Stomach (tissue), 8 donors: ENCODE measurements at regions not wholly inside any gene's neighbourhood (a gene's known extent, or its start where the extent isn't known, plus 50 kb on each side); places are given as distances from the start of the nearest gene placed in this dataset.

Experiments
- DNase-seq, 2 donors: peaks; one replicate each; pipeline versions ENCODE4 v3.0.0 to v3.0.0-alpha.2; 2013 to 2019
- H3K27ac ChIP-seq, 5 donors: fragments of 200-600 bp in 4 of 5; sonication (generic) in 4 of 5; one replicate each; pipeline ENCODE4 v1.5.1; 2013 to 2019; ENCODE audit warnings: mild to moderate bottlenecking in 1 of 5, moderate library complexity in 1 of 5
- H3K27me3 ChIP-seq, 3 donors: fragments of 200-600 bp; sonication (generic); one replicate each; pipeline ENCODE4 v1.5.1; 2017 to 2019; ENCODE audit warnings: mixed run types in 1 of 3
- H3K36me3 ChIP-seq, 4 donors: fragments of 200-600 bp; sonication (generic); 1 replicate in 3 of 4; 2 replicates in 1 of 4; pipeline ENCODE4 v1.5.1; 2016 to 2019
- H3K4me1 ChIP-seq, 4 donors: fragments of 200-600 bp; sonication (generic); one replicate each; pipeline ENCODE4 v1.5.1; 2016 to 2019
- H3K4me3 ChIP-seq, 4 donors: fragments of 200-600 bp; sonication (generic) in 3 of 4; one replicate each; pipeline ENCODE4 v1.5.1; 2016 to 2019; ENCODE audit warnings: mild to moderate bottlenecking in 1 of 4
- H3K9me3 ChIP-seq, 4 donors: fragments of 200-600 bp; sonication (generic); one replicate each; pipeline ENCODE4 v1.5.1; 2016 to 2019
- EP300 ChIP-seq: sonication (generic); formaldehyde crosslinking; IDR thresholded peaks from one replicate; pipeline ENCODE4 v1.6.1; 2017; ENCODE audit warnings: antibody characterized with exemption
- POLR2A ChIP-seq, 4 donors: fragments of 450-650 bp; IDR thresholded peaks; one replicate each; pipeline ENCODE4 v1.6.1; 2016; ENCODE audit warnings: antibody characterized with exemption in 4 of 4, control low read depth in 2 of 4, mild to moderate bottlenecking in 1 of 4, moderate library complexity in 1 of 4
- POLR2AphosphoS5 ChIP-seq, 3 donors: sonication (generic); formaldehyde crosslinking; IDR thresholded peaks; one replicate each; pipeline ENCODE4 v1.6.1; 2016; ENCODE audit warnings: antibody characterized with exemption in 3 of 3
- WGBS, 5 donors: extraction: QIAGEN DNeasy Blood & Tissue Kit in 3 of 5; methylation state at CpG; one replicate each; pipeline versions ENCODE4 v1.1.5 to v1.1.7; 2013 to 2018; 5-methylcytosine and 5-hydroxymethylcytosine counted together
- intact Hi-C: fragments of 100-400 bp; cut with DNase I; formaldehyde crosslinking; loops from one replicate; pipeline ENCODE4 v1.15.1; 2023; ENCODE audit warnings: low total_unique reads
- TF ChIP-seq, protein P1 (sequence below), 7 experiments: fragments of 450-650 bp in 4 of 7; fragments of 200-600 bp in 3 of 7; sonication (generic) in 3 of 7; IDR thresholded peaks; one replicate each; pipeline ENCODE4 v1.5.1; 2016 to 2019; ENCODE audit warnings: antibody characterized with exemption in 7 of 7, control low read depth in 2 of 7, mild to moderate bottlenecking in 1 of 7
- donor health status: healthy with polysubstance abuse.
- donor health status: Bipolar disorder and iron deficiency.
- donor health status: healthy.

DNA sequence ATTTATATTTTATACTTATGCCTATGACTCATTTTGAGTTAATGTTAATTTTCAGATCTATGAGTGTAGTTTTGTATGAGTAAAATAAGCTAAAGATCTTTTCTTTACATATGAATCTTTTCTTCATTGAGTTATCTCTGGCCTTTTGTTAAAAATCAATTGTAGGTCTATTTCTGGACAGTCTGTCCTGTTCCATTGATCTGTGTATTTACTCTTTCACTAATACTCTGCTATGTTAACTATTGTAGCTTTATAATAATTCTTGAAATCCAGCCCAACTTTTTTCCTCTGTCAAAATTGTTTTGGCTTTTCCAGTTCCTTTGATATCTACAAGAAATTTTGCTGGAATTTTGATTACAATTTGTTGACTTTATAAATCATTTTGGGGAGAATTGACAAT is 177.0 kb downstream of the RBM46 start:
- TF ChIP-seq EP300 (no peak), POLR2AphosphoS5 (IDR thresholded peaks at IDR 0.05) (no peak), POLR2A (IDR thresholded peaks at IDR 0.05) (no peak)
- TF ChIP-seq, protein P1, sequence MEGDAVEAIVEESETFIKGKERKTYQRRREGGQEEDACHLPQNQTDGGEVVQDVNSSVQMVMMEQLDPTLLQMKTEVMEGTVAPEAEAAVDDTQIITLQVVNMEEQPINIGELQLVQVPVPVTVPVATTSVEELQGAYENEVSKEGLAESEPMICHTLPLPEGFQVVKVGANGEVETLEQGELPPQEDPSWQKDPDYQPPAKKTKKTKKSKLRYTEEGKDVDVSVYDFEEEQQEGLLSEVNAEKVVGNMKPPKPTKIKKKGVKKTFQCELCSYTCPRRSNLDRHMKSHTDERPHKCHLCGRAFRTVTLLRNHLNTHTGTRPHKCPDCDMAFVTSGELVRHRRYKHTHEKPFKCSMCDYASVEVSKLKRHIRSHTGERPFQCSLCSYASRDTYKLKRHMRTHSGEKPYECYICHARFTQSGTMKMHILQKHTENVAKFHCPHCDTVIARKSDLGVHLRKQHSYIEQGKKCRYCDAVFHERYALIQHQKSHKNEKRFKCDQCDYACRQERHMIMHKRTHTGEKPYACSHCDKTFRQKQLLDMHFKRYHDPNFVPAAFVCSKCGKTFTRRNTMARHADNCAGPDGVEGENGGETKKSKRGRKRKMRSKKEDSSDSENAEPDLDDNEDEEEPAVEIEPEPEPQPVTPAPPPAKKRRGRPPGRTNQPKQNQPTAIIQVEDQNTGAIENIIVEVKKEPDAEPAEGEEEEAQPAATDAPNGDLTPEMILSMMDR (IDR thresholded peaks at IDR 0.05), result no peak
- Histone ChIP-seq H3K9me3 (no peaks in the 10 kb centered on the region), H3K4me1 (peaks cover 0 to 10% (median 3%) of the 10 kb centered on the region in 4 donors), H3K27ac (no peak overlapping the region), H3K4me3 (no peak overlapping the region), H3K27me3 (no peaks in the 10 kb centered on the region), H3K36me3 (no peaks in the 10 kb centered on the region)
- intact Hi-C loops, result no loop called here
- DNase-seq, result no peak

DNA sequence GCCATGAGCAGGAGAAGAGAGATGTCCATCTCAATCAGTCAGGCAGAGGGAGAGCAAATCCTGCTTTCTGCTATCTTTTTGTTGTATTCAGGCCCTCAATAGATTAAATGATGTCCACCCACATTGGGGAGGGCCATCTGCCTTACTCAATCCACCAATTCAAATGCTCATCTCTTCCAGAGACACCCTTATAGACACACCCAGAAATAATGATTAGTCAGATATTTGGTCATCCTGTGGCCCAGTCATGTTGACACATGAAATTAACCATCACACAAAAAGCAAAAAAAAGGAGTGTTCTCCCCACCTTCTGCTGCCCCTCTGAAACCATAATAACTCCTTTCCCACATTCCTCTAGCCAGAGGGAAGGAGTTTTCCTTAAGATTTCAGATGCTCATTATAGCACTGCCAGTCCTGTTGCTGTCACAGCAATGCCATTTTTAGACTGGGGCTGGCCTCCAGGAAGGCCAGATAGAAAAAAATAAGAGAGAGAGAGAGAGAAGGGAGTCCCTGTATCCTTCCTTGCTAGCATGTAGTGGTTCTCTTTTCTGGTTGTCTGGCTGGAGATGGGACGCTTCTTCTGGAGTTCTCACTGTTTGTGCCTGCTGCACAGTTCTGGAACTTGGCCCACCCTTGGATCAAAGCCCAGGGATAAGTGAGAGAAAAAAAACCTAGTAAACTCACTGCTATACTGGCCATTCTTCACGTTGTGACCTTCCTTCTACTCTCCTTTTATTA is 177.7 kb downstream of the RBM46 start:
- TF ChIP-seq, protein P1 (IDR thresholded peaks at IDR 0.05), result no peak
- TF ChIP-seq POLR2AphosphoS5 (IDR thresholded peaks at IDR 0.05), result no peak
- TF ChIP-seq POLR2A (IDR thresholded peaks at IDR 0.05), result no peak
- no peak for TF ChIP-seq EP300
- Histone ChIP-seq H3K36me3 (no peaks in the 10 kb centered on the region), H3K4me1 (peaks cover 0 to 10% (median 3%) of the 10 kb centered on the region in 4 donors), H3K4me3 (no peak overlapping the region), H3K9me3 (no peaks in the 10 kb centered on the region), H3K27ac (no peak overlapping the region), H3K27me3 (no peaks in the 10 kb centered on the region)
- peak; percentile 71 to 81 for DNase-seq
- WGBS, 5 donors, result 10 to 12% (median 12%) methylated on average over 2 of the region's 2 CpGs
- intact Hi-C loops, result no loop called here

DNA sequence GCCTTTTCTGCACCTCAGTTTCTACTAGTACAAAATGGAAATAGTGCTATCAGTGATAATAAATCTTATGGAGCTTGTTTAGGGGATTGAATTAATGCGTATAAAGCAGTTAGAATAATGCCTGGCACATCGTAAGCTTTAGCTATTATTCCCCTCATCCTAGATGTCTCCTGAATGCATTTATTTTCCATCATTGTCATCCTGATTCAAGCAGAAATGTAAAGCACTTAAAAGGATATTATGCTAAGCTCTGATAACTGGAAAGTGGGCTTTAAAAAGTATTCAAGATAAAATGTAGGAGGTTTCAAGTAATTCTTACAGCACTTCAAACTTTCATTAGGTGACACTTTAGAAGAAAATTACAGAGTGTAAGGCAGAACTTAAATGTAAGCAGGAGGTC is 178.7 kb downstream of the RBM46 start:
- H3K4me1 ChIP-seq, result peaks cover 0 to 10% (median 3%) of the 10 kb centered on the region in 4 donors
- H3K27ac ChIP-seq, result no peak overlapping the region
- WGBS, 5 donors, result 90 to 97% (median 93%) methylated on average over 2 of the region's 2 CpGs
- no peak for TF ChIP-seq POLR2AphosphoS5 (IDR thresholded peaks at IDR 0.05)
- TF ChIP-seq EP300, result no peak
- TF ChIP-seq, protein P1 (IDR thresholded peaks at IDR 0.05), result no peak
- TF ChIP-seq POLR2A (IDR thresholded peaks at IDR 0.05), result no peak
- intact Hi-C loops, result no loop called here
- H3K4me3 ChIP-seq, result no peak overlapping the region
- DNase-seq, result no peak
- no peaks in the 10 kb centered on the region for H3K36me3 ChIP-seq
- H3K27me3 ChIP-seq, result no peaks in the 10 kb centered on the region
- H3K9me3 ChIP-seq, result no peaks in the 10 kb centered on the region

DNA sequence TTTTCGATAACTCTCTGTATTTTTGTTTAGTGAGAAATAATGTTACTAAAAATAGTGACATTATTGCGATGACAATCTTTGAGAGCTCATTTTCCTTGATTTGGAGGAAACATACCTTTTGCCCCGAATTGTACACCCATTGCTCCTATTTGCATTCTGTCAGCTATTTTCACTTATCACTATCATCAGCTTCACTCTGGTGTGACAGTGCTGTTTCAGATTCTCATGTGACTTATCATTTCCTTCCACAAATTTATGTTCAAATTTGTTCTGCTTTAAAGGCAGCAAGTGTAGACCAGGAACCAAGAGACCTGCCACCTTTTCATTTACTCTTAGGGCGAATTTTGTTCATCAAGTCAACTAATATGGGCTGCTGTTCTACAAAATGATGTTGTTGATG is 179.4 kb downstream of the RBM46 start:
- 84 to 91% (median 87%) methylated on average over 4 of the region's 4 CpGs for WGBS, 5 donors
- peaks cover 0 to 10% (median 3%) of the 10 kb centered on the region in 4 donors for H3K4me1 ChIP-seq
- intact Hi-C loops, result no loop called here
- no peak for DNase-seq
- H3K27ac ChIP-seq, result no peak overlapping the region
- no peak overlapping the region for H3K4me3 ChIP-seq
- no peaks in the 10 kb centered on the region for H3K36me3 ChIP-seq
- H3K27me3 ChIP-seq, result no peaks in the 10 kb centered on the region
- TF ChIP-seq EP300 (no peak), POLR2A (IDR thresholded peaks at IDR 0.05) (no peak), POLR2AphosphoS5 (IDR thresholded peaks at IDR 0.05) (no peak)
- TF ChIP-seq, protein P1 (IDR thresholded peaks at IDR 0.05), result no peak
- H3K9me3 ChIP-seq, result no peaks in the 10 kb centered on the region
